ENCODE measurements at regions not wholly inside any gene's neighbourhood (a gene's known extent, or its start where the extent isn't known, plus 50 kb on each side); places are given as distances from the start of the nearest gene placed in this dataset.
"Not testable (repeated sequence)": the region's sequence is repeated elsewhere in the genome, so short reads cannot be mapped to it uniquely, and the experiment has no call there.

GRCh38 chr2:16063251-16063850 is 123.0 kb downstream of the MYCN start:
- DNase-seq (ENCODE audit: low spot score) = no peak

GRCh38 chr2:16062471-16063250 is 122.3 kb downstream of the MYCN start:
- DNase-seq (ENCODE audit: low spot score) = no peak

DNA sequence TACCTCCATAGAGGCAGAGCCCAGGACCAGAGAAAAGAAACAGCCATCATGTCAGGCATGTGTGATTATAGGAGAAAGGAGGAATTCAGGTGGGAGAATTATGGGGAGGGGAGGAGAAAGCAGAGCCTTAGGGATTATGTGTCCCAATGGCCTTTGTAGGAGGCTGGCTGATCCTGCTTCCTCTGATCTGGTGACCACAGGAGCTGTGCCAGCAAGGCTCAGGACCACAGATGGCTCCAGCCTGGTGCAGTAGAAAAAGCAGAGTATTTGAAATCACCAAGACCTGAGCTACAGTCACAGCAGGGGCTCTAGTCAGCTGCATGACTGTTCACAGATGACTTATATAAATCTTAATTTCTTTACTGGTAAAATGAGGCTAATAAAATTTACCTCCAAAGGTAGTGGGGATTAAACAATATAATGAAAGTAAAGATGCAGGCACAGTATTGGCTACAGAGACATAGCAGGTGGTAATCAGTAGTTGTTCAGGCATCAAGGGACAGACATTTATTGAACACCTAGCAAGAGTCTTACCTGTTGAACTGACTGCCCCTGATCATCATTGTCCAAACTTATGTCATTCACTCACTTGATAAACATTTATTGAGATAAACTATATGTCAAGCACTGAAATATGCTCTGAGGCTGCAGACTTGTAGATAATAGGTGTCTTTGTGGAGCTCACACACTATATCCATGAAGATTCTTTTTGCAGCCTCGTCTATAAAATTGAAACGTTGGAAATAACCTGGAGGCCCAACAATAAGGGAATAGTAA is 121.3 kb downstream of the MYCN start:
- no peak for DNase-seq (ENCODE audit: low spot score)

DNA sequence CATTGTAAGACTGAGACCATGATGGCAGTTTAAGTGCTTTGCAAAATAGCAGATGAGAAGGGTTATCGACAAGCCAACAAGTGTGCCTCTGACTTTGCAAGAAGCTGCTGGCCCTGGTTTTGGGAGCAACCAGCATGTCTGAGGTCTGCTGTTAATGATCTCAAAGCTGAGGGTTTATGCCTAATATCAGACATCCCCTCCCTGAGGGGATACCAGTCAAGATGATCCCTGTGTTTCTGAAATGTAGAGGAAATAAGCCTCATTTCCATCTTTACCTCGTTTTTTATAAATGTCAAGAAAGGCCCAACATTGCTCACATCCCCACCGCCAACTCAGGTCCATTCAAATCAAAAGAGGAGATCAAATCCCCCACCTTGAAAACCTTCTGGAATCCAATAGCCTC is 120.6 kb downstream of the MYCN start:
- DNase-seq (ENCODE audit: low spot score) = no peak

DNA sequence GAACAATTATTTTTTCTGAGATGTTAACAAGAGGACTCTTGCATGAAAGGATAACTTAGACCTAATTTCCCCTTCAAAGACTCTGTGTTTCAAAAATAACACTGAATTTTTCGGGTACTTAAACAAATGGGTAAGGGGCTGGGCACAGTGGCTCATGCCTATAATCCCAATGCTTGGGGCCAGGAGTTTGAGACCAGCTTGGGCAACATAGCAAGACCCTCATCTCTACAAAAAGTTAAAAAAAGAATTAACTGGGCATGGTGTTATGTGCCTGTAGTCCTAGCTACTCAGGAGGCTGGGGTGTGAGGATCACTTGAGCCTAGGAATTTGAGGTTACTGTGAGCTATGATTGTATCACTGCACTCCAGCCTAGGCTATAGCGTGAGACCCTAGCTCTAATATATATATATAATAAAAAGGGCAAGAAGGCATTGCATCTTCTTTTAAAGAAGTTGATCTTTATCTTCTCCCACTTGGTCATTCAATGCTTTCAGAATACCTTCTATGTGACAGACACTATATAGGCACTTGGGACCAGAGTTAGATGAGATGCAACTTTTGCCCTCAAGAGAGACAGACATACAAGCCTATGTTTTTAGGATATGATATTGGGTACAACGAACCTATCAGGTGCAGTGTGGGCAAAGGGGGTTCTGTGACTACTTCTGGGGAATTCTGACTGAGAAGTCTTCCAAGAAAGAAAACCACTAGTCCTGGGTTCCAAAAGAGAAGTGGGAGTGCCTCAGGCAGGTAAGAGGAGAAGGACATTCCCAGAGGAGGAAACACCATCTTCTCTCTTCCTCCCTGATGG is 120.0 kb downstream of the MYCN start:
- DNase-seq (ENCODE audit: low spot score) = no peak

GRCh38 chr2:16059393-16060016 is 119.2 kb downstream of the MYCN start:
- DNase-seq (ENCODE audit: low spot score) = no peak

DNA sequence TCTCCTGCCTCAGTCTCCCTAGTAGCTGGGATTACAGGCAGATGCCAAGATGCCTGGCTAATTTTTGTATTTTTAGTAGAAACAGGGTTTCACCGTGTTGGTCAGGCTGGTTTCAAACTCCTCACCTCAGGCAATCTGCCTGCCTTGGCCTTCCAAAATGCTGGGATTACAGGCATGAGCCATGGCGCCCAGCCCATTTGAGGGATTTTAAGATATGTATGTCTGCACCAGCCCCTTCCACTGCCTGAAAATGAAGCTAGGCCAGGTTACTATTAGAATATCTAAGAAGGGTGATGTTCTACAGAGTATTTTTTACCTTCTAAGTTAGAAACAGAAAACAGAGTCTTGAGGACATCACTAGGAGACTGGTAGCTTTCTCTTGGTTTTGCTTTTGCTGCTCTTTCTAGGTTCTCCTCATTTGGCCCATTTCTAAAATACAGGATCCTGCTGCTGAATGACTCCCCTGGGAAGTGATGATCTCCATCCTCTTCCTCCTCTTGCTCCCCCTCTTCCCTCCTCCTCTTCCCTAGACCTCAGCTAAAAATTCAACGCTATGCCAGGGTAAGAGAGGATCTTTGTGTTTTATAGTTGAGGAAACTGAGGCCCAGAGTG is 118.5 kb downstream of the MYCN start:
- no peak for DNase-seq (ENCODE audit: low spot score)

- no peak for DNase-seq (ENCODE audit: low spot score)
Observed at GRCh38 chr2:16058256-16058655, 117.9 kb downstream of the MYCN start.

GRCh38 chr2:16057661-16058060 is 117.3 kb downstream of the MYCN start:
- DNase-seq (ENCODE audit: low spot score) = no peak

DNA sequence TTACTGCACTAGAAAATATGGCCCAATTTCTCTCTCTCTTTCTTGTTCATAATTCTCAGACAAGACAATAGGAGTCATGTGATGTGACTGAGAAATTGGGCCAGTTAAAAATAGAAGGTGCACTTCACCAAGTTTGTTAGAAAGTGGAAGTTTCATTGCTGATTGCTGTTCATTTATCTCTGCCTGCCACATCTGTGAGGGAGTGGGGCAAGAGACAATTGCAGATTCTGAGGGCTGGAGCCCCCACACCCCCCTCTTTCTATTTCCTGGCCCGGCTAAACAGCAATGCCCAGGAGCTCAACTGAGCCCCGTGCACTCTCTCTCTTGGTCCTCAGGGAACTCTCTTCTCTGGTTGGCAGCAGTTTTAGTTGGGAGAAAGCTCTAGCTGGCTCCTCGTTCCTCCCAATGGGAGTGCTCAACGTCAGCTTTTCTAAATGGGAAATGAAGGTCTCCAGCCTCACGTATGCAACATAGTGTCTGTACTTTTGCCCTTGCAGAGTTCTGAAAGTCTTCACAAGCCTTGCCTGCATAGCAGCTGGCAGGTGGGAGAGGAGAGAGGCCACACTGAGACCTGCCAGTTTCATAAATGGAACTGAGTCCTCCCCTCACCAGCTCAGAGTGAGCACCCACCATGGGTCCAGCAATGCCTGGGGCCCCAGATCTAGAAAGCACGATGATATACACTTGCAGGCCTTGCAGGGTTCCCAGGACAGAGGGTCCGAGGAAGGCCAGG is 115.7 kb downstream of the MYCN start:
- no peak for DNase-seq (ENCODE audit: low spot score)

DNA sequence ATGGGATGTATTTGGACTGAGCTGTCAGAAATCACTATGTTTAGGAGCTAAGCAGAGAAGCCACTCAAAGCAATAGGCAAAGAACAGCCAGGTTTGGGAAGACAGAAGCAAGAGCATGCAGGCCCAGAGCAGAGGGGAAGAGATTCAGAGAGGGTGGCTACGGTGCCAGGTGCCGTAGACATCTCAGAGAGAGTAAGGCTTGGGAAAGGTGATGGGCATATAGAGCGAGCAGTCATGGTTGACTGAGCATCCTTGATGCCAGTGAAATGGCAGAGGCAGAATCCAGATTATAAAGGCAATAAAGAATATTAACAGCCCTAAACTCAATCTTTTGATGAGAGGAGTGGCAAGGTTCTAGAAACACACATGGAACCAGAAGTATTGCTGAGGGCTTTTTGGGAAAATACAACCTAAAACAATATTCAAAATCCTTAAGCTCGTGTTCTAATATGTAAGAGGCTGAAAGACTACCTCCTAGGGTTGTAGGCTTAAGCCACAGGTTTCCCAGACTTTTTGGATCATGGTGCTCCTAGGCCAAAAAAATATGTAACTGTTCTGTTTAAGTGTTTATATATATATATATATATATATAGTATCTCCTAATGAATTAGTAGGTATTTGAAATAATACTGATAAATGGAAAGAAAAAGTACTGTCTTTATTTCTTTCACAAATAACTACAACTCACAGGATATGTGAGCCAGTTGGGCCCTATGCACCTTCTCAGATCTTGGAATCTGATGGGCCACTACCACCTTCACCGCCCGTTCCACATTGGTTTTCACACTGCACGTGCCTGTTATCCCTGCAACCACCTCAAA is 113.3 kb downstream of the MYCN start:
- DNase-seq (ENCODE audit: low spot score) = no peak

- DNase-seq (ENCODE audit: low spot score) = not testable (repeated sequence)
Observed at GRCh38 chr2:16052571-16053052, 112.3 kb downstream of the MYCN start.

DNA sequence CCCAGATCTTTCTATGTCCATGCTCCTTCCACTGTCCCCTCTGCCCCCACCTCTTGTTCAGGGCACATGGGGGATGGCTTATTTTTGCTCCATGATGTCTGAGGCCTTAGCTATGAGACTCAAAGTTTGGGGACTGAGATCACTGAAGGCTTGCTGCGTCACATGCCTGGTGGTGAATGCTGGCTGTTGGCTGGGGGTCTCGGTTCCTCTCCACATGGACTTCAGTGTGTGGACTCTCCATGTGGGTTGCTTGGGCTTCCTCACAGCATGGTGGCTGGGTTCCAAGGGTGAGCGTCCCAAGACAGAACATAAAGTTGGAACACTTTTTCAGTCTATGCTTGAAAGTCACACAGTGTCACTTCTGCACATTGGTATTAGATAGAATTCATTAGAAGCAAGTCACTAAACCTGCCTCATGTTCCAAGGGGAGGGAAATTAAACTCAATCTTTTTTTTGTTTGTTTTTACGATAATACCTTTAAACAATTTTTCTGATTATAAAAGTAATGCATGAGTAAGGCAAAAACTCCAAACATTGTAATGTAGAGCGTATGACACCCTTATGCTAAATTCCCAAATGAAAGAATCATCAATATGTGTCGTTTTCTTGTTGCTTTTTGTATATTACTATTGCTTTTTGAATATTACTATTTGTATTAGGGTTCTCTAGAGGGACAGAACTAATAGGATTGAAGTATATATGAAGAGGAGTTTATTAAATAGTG is 111.7 kb downstream of the MYCN start:
- DNase-seq (ENCODE audit: low spot score) = no peak

GRCh38 chr2:16050908-16051489 is 110.6 kb downstream of the MYCN start:
- no peak for DNase-seq (ENCODE audit: low spot score)

- DNase-seq (ENCODE audit: low spot score) = no peak
Observed at GRCh38 chr2:16050261-16050907, 110.0 kb downstream of the MYCN start.

DNA sequence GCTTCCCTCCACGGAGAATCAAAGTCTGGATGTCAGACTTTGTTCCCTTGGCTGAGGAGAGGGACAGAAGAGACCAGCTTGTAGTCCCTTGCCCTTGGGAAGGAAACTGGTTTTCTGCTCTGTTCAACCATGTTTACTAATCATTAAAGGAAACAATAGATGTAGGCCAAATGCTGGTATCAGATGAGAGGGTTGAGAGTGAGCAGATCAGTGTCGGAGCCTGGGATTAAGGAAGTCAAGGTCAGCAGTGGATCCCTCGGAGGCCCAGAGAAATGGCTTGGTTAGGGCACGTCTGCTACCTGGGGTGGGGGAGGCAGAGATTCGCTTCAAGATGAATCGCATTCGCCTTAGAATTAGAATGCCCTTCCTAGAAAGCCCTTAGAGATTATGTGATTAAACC is 109.1 kb downstream of the MYCN start:
- no peak for DNase-seq (ENCODE audit: low spot score)

GRCh38 chr2:16048466-16048865 is 108.1 kb downstream of the MYCN start:
- no peak for DNase-seq (ENCODE audit: low spot score)
